HG03469 (cell line): ENCODE measurements at regions not wholly inside any gene's neighbourhood (a gene's known extent, or its start where the extent isn't known, plus 50 kb on each side); places are given as distances from the start of the nearest gene placed in this dataset.

Experiments used
- ATAC-seq: cut with Tn5 transposase; IDR thresholded peaks from one replicate; pipeline ENCODE4 v1.9.1; 2021; ENCODE audit warnings: mild to moderate bottlenecking, moderate library complexity, moderate number of reproducible peaks; ENCODE audit not compliant: unreplicated experiment

- ATAC-seq = no peak
Measured at GRCh38 chr2:128622955-128623620, 304.4 kb upstream of the HS6ST1 start.

- peak; percentile 85 for ATAC-seq
Measured at GRCh38 chr2:128623776-128624761, 305.4 kb upstream of the HS6ST1 start.

GRCh38 chr2:128624956-128625355, 306.3 kb upstream of the HS6ST1 start:
- ATAC-seq = no peak

GRCh38 chr2:128625421-128625820, 306.8 kb upstream of the HS6ST1 start:
- no peak for ATAC-seq

- ATAC-seq = no peak
Measured at GRCh38 chr2:128625963-128626759, 307.5 kb upstream of the HS6ST1 start.

- ATAC-seq = no peak
Measured at GRCh38 chr2:128626760-128627511, 308.3 kb upstream of the HS6ST1 start.

- no peak for ATAC-seq
Measured at GRCh38 chr2:128628206-128628605, 309.5 kb upstream of the HS6ST1 start.

GRCh38 chr2:128628996-128629395, 310.3 kb upstream of the HS6ST1 start:
- no peak for ATAC-seq

- no peak for ATAC-seq
Measured at GRCh38 chr2:128630974-128631697, 312.5 kb upstream of the HS6ST1 start.

- no peak for ATAC-seq
Measured at GRCh38 chr2:128631698-128632500, 313.2 kb upstream of the HS6ST1 start.

GRCh38 chr2:128632501-128632800, 313.8 kb upstream of the HS6ST1 start:
- no peak for ATAC-seq

GRCh38 chr2:128633501-128633900, 314.8 kb upstream of the HS6ST1 start:
- ATAC-seq = no peak

GRCh38 chr2:128635361-128635900, 316.8 kb upstream of the HS6ST1 start:
- ATAC-seq = no peak

- ATAC-seq = no peak
Measured at GRCh38 chr2:128636802-128637147, 318.1 kb upstream of the HS6ST1 start.

- ATAC-seq = no peak
Measured at GRCh38 chr2:128637481-128638155, 318.9 kb upstream of the HS6ST1 start.

- no peak for ATAC-seq
Measured at GRCh38 chr2:128638341-128639119, 319.9 kb upstream of the HS6ST1 start.

GRCh38 chr2:128639120-128639477, 320.4 kb upstream of the HS6ST1 start:
- ATAC-seq = no peak

GRCh38 chr2:128639693-128640092, 321.0 kb upstream of the HS6ST1 start:
- no peak for ATAC-seq
